T1000 (cell line): ENCODE measurements at regions not wholly inside any gene's neighbourhood (a gene's known extent, or its start where the extent isn't known, plus 50 kb on each side); places are given as distances from the start of the nearest gene placed in this dataset.

ENCODE experiments used
- DNase-seq: peaks from one replicate; lab custom pipeline; 2025; ENCODE audit warnings: mixed read lengths; lab: John Stamatoyannopoulos, UW

- no peak for DNase-seq
Observed at GRCh38 chr2:118738524-118739308, 108.7 kb downstream of the EN1 start.

- DNase-seq, result no peak
Observed at GRCh38 chr2:118738106-118738505, 109.3 kb downstream of the EN1 start.

GRCh38 chr2:118737684-118738083, 109.8 kb downstream of the EN1 start:
- no peak for DNase-seq

- no peak for DNase-seq
Observed at GRCh38 chr2:118732432-118732831, 115.0 kb downstream of the EN1 start.

DNA sequence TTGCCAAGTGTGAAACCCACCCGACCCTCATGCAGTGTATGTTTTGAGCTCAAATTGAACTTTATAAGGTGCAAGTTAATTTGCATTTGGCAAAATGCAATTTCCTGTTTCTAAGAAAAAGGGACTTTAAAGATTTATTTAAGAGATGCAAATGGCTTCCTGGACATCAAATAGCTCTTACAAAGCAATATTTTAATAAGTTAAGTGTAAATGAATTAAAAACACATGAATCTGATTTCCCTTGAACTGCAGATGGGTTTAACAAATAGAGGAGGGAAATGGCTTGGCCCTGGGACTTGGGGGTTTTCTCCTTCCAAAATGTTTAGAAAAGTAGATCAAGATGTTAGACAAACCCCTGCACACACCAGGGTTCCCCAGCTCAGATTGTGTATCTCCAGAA, 116.0 kb downstream of the EN1 start:
- no peak for DNase-seq

GRCh38 chr2:118730405-118730804, 117.0 kb downstream of the EN1 start:
- no peak for DNase-seq

DNA sequence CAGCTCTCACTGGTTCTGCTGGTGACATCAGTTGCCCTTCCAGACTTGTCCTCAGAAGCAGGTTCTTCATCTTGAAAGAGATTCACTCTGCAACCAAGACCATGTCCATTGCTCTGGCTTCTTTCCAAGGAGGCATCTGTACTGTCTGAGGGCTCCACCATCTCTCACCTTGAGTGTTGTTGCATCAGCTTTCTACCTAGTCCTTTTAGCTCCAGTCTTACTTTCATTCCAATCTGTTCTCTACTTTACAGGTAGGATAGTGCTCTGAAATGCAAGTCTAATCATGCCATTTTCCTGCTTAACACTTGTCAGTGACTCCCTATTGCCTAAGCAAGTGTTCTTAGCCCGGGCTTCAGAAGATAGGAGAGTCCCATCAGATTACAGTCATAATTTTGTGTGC, 117.7 kb downstream of the EN1 start:
- no peak for DNase-seq

GRCh38 chr2:118728984-118729383, 118.5 kb downstream of the EN1 start:
- no peak for DNase-seq

DNA sequence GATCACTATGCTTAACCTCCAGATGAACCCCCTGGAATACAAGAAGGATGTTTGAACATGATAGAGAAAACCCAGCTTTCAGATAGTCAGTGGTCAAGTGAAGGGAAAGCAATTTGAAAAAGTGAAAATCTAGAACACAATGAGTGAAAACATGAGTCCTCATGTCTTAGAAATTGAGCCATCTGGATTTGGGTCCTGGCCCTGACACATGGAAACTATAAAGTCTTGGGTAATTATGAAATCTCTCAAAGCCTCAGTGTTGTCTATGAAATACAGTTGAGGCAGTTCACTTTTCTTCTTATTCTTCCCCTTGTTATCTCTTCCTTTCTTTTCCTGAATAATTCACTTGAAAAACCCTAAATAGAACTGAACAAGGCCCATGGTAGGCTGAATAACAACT, 120.6 kb downstream of the EN1 start:
- no peak for DNase-seq

DNA sequence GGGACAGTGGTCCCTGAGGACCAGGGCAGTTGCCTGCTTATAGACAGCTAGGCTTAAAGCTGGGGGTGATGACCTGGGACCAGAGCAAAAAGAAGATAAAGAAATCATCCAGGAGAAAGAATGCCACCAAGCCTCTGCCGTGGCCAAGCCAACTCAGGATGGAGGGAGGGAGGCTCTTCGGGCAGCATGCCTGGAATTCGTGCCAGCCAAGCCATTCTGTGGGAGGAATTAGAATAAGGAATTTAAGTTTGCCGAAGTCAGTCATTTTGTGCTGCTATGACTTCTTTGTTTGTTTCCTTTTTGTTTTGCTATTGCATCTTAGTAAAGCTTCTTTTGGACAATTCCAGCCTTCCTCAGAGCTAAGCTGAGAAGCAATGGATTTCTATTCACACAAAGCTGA, 124.1 kb downstream of the EN1 start:
- no peak for DNase-seq

DNA sequence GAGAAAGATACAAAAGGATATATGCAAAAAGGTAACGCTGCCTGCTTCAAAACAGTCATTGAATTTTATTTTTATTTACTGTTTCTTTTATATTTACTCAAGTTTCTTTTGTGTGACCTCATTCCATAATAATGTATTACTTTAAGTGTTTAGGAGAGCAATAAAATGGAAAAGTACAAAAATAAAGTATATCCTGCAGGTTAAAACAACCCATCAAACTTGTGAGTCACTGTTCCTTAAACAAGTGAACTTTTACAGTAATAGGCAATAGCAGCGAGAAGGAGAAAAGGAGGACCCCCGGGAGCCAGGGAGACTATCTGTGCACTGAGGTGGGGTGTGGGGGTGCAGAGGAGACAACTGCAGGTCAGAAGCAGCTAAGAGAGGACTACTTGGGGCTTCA, 124.5 kb downstream of the EN1 start:
- no peak for DNase-seq

GRCh38 chr2:118721817-118722551, 125.5 kb downstream of the EN1 start:
- no peak for DNase-seq

GRCh38 chr2:118720866-118721265, 126.6 kb downstream of the EN1 start:
- no peak for DNase-seq

DNA sequence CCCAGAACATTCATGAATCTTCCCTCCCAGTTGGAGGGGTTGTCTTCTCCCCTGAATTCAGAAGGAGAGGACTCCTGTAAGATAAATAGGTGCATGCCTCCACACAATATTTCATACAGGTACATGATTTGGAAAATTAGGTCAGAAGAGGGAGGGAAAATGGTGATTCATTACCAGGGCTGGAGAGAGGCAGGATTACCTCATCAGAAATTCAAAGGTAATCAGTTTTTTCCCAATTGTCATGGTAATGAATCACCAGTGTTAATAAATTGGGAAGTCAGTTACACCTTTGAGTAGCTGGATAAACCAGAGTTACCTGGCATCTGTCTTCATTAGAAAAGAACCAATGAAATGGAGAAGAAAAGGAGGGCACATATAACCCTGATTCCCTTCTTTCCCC, 128.5 kb downstream of the EN1 start:
- no peak for DNase-seq

- DNase-seq, result no peak
Observed at GRCh38 chr2:118716102-118716501, 131.3 kb downstream of the EN1 start.

DNA sequence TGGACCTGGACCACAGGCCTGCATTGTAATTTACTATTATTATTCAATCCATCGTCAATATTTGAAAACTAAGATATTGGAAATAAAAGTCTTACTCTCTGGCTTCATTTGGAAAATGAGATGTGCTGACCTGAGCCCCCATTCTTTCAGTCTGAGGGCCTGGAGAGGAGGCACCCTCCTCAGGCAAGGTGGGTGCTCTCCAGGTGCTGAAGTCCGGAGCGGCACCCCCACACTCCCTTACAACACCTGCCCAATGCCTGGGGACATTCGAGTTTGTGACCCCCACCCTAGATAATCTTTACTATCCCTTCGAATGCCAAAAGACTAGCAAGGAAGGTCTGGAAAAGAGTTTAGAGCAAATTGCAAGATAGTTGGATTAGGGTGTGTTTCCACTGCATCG, 133.3 kb downstream of the EN1 start:
- DNase-seq, result no peak

- DNase-seq, result no peak
Observed at GRCh38 chr2:118711603-118712002, 135.8 kb downstream of the EN1 start.

DNA sequence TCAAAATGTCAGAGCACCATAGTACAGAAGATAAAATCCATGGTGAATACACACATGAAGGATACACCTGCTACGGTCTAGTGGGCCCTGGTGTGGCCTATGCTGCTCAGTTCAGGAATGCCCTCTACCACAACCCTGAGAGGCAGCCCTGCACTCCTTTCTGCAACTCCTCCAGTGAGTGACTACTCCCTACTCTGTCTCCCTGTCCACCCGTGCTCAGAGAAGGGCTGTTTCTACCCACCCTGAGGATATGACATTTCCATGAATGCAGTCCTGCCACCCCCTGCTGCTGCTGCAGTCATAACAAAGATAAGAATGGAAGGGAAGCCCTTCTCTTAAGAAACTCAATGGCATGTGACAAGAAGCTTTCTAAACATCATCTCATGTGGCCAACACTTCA, 137.0 kb downstream of the EN1 start:
- no peak for DNase-seq

DNA sequence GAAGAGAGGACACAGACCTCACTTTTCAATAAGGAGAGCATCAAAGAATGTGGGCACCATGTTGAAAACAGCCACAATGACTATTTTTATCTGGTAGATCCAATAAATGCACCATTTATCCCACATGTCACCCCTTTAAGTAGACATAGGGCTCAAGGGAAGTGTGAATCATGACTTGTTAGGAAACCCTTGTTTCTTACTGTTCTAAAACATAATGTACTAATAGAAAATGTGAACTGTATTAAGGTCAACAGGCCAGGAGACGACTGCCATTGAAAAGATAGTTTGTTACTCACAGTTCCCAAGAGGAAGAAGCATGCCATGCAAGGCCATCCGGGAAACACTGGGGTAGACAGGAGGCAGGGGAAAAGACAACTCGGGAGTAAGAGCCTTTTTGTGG, 137.7 kb downstream of the EN1 start:
- DNase-seq, result no peak

- no peak for DNase-seq
Observed at GRCh38 chr2:118706844-118707243, 140.6 kb downstream of the EN1 start.

DNA sequence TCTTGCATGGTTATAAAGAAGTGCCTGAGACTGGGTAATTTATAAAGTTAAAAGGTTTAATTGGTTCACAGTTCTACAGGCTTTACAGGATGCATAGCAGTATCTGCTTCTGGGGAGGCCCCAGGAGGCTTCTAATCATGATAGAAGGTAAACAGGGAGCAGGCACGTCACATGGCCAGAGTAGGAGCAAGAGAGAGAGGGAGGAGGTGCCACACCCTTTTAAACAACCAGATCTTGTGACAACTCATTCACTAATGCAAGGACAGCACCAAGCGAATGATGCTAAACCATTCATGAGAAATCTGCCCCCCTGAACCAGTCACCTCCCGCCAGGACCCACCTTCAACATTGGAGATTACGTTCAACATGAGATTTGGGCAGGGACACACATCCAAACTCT, 141.1 kb downstream of the EN1 start:
- DNase-seq, result no peak

DNA sequence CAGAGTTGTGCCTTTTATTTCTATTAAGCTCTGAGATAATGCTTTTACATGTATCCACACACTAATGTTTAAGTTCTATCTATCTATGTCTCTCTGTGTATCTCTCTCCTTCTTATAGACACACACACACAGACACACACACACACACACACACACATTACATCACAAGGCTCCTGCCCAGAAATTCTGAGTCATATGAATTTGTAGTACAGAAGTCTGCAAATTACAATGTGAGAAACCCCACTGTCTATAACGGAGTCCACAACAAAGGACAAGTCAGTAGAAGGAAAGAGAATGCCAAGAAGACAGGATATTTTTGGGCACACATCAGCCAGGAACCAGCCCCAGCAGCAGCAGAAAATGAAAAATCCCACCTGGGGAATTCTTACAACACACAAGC, 142.4 kb downstream of the EN1 start:
- DNase-seq, result no peak

GRCh38 chr2:118699447-118700175, 147.8 kb downstream of the EN1 start:
- no peak for DNase-seq
